ENCODE measurements at regions not wholly inside any gene's neighbourhood (a gene's known extent, or its start where the extent isn't known, plus 50 kb on each side); places are given as distances from the start of the nearest gene placed in this dataset.

DNA sequence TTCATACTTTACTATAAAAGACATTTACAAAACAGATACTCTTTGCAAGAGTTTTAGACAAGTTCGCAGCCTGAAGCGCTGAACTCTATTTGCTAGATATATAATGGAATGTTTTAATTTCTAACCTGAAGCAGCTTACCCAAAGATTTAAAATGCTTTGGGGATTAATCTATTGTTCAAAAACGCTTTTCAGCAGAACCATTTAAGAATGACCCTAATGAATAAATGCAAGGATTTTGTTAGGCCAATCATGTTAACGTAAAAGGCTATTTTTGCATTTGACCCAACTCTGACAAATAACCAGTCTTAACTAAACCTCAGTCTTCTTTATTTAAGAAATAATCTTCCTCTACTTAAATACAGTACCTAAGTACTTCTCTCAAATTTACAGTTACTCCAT, 406.7 kb upstream of the POT1 start:
- no peak for TF ChIP-seq EZH2 (IDR thresholded peaks at IDR 0.05; ENCODE audit: low read length, missing control alignments)
- TF ChIP-seq, protein P1, sequence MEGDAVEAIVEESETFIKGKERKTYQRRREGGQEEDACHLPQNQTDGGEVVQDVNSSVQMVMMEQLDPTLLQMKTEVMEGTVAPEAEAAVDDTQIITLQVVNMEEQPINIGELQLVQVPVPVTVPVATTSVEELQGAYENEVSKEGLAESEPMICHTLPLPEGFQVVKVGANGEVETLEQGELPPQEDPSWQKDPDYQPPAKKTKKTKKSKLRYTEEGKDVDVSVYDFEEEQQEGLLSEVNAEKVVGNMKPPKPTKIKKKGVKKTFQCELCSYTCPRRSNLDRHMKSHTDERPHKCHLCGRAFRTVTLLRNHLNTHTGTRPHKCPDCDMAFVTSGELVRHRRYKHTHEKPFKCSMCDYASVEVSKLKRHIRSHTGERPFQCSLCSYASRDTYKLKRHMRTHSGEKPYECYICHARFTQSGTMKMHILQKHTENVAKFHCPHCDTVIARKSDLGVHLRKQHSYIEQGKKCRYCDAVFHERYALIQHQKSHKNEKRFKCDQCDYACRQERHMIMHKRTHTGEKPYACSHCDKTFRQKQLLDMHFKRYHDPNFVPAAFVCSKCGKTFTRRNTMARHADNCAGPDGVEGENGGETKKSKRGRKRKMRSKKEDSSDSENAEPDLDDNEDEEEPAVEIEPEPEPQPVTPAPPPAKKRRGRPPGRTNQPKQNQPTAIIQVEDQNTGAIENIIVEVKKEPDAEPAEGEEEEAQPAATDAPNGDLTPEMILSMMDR (conservative IDR thresholded peaks at IDR 0.05 in 1 of 2, IDR thresholded peaks at IDR 0.05 in 1 of 2; ENCODE audit: low read depth in 1 of 2, low read length in 2 of 2) = no peak

Data from fibroblast of lung (primary cell).